ENCODE measurements at regions not wholly inside any gene's neighbourhood (a gene's known extent, or its start where the extent isn't known, plus 50 kb on each side); places are given as distances from the start of the nearest gene placed in this dataset.
"Not testable (repeated sequence)": the region's sequence is repeated elsewhere in the genome, so short reads cannot be mapped to it uniquely, and the experiment has no call there.

DNA sequence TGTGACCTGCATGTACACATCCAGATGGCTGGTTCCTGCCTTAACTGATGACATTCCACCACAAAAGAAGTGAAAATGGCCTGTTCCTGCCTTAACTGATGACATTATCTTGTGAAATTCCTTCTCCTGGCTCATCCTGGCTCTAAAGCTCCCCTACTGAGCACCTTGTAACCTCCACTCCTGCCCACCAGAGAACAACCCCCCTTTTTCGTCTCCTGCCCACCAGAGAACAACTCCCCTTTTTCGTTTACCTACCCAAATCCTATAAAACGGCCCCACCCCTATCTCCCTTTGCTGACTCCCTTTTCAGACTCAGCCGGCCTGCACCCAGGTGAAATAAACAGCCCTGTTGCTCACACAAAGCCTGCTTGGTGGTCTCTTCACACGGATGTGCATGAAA, 212.2 kb downstream of the KITLG start:
- DNase-seq (ENCODE audit: low read depth in 3 of 3), result not testable (repeated sequence)

GRCh38 chr12:88371416-88372183, 208.7 kb downstream of the KITLG start:
- no peak for DNase-seq (ENCODE audit: low read depth in 3 of 3)

- DNase-seq (ENCODE audit: low read depth in 3 of 3), result no peak
These were observed 204.7 kb downstream of the KITLG start for GRCh38 chr12:88375306-88376305.

GRCh38 chr12:88377973-88378372, 202.3 kb downstream of the KITLG start:
- DNase-seq (ENCODE audit: low read depth in 3 of 3), result no peak

- DNase-seq (ENCODE audit: low read depth in 3 of 3), result no peak
These were observed 198.8 kb downstream of the KITLG start for GRCh38 chr12:88381466-88381865.

- DNase-seq (ENCODE audit: low read depth in 3 of 3), result no peak
These were observed 196.9 kb downstream of the KITLG start for GRCh38 chr12:88383405-88383804.

DNA sequence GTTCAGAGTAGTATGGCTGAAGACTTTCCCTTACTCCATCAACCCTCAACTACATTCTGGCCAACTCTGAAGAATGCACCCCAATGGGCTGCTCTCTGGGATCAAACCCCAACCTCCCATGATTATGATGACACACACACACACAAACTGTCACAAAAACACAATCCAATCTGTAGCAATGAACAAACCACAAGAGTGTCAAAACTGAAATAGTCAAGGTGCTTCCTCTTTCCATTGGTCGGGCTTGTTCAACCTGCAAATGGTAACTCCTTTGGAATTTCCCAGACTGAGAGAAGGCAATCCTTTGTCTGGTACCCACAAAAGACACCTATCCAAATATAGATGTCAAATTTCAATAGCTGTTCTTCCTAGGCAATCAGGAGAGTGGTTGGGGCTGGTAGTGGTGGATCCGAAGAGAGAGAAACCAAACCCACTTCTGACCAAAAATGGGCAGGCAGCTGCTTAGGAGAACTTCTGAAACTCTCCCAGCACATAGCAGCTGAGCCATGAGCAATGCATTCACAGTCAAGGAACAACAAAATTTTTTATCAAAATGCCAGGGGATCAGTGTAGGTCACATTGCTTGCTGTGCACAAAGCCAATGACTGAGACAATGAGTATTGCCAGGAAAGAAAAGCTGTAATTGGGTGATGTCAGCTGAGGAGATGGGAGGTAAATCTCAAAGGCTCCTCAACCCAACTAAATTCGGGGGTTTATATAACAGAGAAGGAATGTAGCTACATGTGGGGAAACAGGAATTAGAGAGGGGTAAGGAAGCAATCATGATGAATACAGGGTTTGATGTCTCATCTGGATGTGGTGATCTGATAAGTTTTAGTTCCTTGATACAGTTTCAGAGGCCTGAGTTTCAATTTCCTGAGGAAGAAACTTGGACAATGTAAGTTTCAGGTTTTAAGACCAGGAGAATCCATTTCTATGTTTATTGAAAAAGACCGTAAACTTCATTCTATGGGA, 191.4 kb downstream of the KITLG start:
- DNase-seq (ENCODE audit: low read depth in 3 of 3), result no peak

DNA sequence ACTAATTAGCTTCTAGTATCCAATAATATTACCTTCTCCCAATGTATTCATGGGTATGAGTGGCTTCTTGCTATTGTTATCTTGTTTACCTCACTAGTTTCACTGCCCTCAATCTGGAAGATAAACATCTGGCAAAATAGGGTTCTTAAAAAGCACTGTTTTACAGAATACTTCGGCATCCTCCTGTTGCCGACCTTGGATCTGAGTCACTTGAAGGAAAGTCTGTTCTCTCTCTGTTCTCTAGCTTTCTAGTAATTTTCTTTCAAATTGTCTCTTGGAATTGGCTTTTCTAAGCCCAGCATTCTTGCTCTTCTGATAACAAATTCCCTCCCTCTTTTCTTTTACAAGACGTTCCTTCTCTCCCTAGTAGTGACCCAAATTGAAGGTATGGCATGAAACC, 189.5 kb downstream of the KITLG start:
- DNase-seq (ENCODE audit: low read depth in 3 of 3), result no peak

DNA sequence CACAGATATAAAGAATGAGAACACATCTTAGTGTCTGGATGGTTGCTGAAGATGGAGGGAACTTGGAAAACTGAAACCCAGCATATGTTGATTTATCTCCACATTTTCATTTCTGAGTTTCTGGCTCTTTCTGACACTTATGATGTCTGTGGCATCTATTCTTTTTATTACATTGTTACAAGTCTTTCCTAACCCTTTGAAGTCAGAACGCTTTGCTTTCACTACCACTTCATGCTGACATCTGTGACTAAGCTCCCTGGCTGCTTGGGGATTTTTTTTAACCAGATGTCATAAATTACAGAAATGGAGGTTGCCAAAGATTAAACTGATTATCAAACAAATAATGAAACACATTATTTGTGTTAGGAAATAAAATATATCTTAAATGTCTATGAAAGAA, 188.7 kb downstream of the KITLG start:
- no peak for DNase-seq (ENCODE audit: low read depth in 3 of 3)

DNA sequence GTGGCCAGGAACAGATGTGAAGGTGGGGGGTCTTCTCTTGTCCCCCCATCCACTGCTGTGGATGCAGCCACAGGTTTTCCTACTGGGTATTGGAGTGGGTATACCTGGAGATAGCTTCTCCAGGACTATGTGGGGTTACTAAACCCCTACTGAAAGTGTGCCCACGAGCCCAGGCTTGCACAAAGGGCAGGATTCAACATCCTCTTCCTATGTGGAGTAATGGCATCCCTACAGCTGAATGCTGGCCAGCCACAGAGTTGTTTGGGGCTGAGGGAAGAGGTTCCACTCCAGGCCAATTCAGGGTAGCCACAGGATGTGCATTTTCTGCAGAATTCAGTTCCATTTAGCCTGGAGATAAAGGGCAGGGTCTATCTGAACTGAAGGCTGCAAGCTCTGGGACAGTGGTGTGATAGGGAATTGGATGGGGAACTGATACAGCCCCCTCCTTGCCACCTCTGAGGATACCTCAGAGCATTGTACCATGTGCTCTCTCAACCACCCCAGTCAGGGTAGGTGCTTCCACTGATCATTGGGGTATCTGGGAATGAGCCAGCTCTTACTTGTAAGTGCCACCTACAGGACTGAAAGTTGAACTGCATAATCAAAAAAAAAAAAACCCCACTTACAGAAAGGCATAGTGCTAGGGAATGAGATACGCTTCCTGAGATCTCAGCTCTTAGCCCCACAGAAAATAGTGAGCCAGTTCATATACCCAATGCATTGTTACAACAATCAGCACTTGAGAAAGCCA, 187.1 kb downstream of the KITLG start:
- DNase-seq (ENCODE audit: low read depth in 3 of 3), result no peak

- no peak for DNase-seq (ENCODE audit: low read depth in 3 of 3)
These were observed 182.2 kb downstream of the KITLG start for GRCh38 chr12:88398031-88398430.

DNA sequence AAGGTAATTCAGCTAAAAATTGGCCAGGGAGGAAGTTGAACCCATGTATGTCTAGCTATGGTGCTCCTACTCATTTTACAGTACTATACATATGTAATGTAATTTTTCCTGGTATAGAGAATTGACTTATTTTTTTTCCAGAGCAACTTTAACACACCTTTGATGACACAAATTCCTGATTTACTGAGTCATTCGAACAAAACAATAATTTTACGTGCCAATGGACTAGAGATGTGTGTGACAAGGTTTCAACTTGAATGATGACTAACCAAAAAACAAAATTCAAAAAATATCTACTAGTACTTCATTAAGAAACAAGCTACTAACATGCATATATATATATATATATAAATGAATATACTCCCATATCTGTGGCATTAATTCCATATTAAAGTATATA, 180.5 kb downstream of the KITLG start:
- no peak for DNase-seq (ENCODE audit: low read depth in 3 of 3)

- DNase-seq (ENCODE audit: low read depth in 3 of 3), result no peak
These were observed 180.0 kb downstream of the KITLG start for GRCh38 chr12:88400302-88400701.

DNA sequence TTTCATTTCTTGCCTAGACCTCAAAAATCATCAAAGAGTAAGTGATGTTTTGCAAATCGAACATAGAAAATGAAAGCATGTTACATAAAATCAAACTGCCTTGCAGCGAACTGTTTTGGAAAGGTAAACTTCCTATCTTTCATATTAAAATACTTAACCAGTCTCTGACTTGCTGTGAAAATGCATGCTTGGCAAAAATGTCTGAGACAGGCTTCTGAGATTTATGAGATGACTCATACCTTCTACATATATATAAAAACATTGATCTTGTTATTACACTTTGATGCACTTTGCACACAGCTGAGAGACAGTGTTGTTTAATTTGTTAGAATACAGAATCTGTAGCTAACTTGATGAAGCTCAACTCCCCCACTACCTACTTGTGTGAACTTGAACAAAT, 179.1 kb downstream of the KITLG start:
- DNase-seq (ENCODE audit: low read depth in 3 of 3), result no peak

GRCh38 chr12:88406905-88407304, 173.4 kb downstream of the KITLG start:
- DNase-seq (ENCODE audit: low read depth in 3 of 3), result no peak

GRCh38 chr12:88408823-88409222, 171.4 kb downstream of the KITLG start:
- DNase-seq (ENCODE audit: low read depth in 3 of 3), result no peak

DNA sequence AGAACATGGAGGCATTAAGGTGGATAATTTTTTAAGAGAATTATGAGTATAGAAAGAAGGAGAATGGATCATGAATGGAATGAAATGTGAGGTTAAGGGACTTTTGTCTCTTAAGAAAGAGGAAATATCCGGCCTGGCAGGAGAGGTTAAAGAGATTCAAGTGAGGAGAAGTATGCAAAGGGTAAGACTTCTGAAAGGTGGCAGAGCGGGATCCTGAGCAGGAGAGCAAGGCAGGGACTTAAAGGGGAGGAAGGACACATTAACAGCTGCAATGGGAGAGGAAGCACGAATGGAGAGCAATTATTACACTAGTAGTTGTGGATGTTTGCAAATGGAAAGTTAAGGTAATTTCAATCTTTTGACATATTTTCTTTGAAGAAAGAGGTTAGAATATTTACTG, 171.0 kb downstream of the KITLG start:
- DNase-seq (ENCODE audit: low read depth in 3 of 3), result no peak

DNA sequence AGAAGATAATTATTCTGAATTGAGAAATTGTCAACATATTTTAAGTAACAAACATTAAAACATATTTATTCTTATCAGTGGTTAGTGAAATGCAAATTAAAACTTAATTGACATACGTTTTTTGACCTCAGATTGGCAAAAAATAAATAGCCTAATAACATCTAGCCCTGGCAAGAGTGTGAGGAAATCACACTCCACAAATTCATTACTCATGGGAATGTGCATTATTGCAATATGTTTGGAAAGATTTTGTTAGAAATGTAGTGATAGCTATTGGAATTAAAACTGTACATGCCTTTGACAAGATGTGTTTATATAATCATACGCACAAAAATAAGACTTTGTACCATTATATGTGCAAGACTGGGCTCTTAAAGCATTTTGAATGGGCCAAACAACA, 168.6 kb downstream of the KITLG start:
- no peak for DNase-seq (ENCODE audit: low read depth in 3 of 3)

GRCh38 chr12:88413646-88414045, 166.6 kb downstream of the KITLG start:
- no peak for DNase-seq (ENCODE audit: low read depth in 3 of 3)

GRCh38 chr12:88416155-88416554, 164.1 kb downstream of the KITLG start:
- no peak for DNase-seq (ENCODE audit: low read depth in 3 of 3)

DNA sequence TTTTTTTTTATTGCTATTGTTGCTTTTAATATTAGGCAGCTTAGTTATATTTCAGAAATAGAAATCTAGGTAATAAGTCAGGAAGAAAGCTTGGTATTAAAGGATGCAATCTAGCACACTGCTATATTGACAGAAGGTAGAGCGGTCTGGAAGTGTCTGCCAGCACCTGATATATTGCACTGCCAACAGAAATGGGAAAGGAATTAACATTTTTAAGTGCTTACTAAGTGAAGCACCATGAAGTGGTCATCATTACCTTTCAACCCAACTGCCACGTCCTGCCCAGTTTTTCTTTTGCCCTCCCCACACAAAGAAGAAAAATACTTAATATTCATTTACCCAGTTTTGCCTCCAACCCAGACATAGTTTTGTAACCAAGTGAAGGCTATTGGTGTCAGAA, 163.5 kb downstream of the KITLG start:
- DNase-seq (ENCODE audit: low read depth in 3 of 3), result no peak
